C4-2B (cell line): ENCODE measurements at regions not wholly inside any gene's neighbourhood (a gene's known extent, or its start where the extent isn't known, plus 50 kb on each side); places are given as distances from the start of the nearest gene placed in this dataset.
"Not testable (repeated sequence)": the region's sequence is repeated elsewhere in the genome, so short reads cannot be mapped to it uniquely, and the experiment has no call there.

ENCODE experiments used
- ZFX ChIP-seq: fragments of 450-650 bp; IDR thresholded peaks from 2 replicates; pipeline ENCODE4 v1.6.1; 2017
- TF ChIP-seq, protein P1 (sequence below): fragments of 450-650 bp; conservative IDR thresholded peaks from 2 replicates; pipeline ENCODE4 v1.5.1; 2017; ENCODE audit warnings: mild to moderate bottlenecking

DNA sequence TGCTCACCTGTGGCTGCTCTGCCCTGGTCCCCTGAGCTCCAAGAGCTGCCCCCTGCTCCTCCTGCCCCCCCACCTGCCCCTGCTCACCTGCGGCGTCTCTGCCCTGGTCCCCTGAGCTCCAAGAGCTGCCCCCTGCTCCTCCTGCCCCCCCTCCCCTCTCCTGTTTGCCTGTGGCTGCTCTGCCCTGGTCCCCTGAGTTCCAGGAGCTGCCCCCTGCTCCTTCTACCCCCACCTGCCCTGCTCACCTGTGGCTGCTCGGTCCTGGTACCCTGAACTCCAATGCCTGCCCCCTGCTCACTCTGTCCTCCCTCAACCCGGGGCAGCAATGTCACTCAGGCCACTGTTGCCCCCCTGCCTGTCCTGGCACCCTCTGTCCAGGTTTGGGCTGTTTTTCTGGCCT lies 101.7 kb downstream of the TMEM121 start:
- TF ChIP-seq, protein P1, sequence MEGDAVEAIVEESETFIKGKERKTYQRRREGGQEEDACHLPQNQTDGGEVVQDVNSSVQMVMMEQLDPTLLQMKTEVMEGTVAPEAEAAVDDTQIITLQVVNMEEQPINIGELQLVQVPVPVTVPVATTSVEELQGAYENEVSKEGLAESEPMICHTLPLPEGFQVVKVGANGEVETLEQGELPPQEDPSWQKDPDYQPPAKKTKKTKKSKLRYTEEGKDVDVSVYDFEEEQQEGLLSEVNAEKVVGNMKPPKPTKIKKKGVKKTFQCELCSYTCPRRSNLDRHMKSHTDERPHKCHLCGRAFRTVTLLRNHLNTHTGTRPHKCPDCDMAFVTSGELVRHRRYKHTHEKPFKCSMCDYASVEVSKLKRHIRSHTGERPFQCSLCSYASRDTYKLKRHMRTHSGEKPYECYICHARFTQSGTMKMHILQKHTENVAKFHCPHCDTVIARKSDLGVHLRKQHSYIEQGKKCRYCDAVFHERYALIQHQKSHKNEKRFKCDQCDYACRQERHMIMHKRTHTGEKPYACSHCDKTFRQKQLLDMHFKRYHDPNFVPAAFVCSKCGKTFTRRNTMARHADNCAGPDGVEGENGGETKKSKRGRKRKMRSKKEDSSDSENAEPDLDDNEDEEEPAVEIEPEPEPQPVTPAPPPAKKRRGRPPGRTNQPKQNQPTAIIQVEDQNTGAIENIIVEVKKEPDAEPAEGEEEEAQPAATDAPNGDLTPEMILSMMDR: not testable (repeated sequence)
- TF ChIP-seq ZFX: not testable (repeated sequence)
